ENCODE measurements at regions not wholly inside any gene's neighbourhood (a gene's known extent, or its start where the extent isn't known, plus 50 kb on each side); places are given as distances from the start of the nearest gene placed in this dataset.

GRCh38 chr5:133680830-133681565, 68.7 kb upstream of the FSTL4 start:
- DNase-seq = no peak
- Mint-ChIP-seq H3K27ac (no peak overlapping the region), H3K4me1 (ENCODE audit: low read depth) (no peaks in the 10 kb centered on the region), H3K36me3 (ENCODE audit: low read depth) (no peaks in the 10 kb centered on the region), H3K27me3 (ENCODE audit: insufficient read depth) (peaks cover 29% of the 10 kb centered on the region), H3K9me3 (no peaks in the 10 kb centered on the region), H3K4me3 (no peak overlapping the region)
- TF ChIP-seq CTCF (IDR thresholded peaks at IDR 0.05) = no peak

GRCh38 chr5:133679534-133679933, 67.2 kb upstream of the FSTL4 start:
- peaks cover 26% of the 10 kb centered on the region for H3K27me3 Mint-ChIP-seq (ENCODE audit: insufficient read depth)
- DNase-seq = no peak
- H3K4me3 Mint-ChIP-seq = no peak overlapping the region
- no peaks in the 10 kb centered on the region for H3K36me3 Mint-ChIP-seq (ENCODE audit: low read depth)
- H3K4me1 Mint-ChIP-seq (ENCODE audit: low read depth) = no peaks in the 10 kb centered on the region
- no peak for TF ChIP-seq CTCF (IDR thresholded peaks at IDR 0.05)
- H3K9me3 Mint-ChIP-seq = no peaks in the 10 kb centered on the region
- H3K27ac Mint-ChIP-seq = no peak overlapping the region

GRCh38 chr5:133675376-133676154, 63.2 kb upstream of the FSTL4 start:
- H3K27me3 Mint-ChIP-seq (ENCODE audit: insufficient read depth) = peaks cover 15% of the 10 kb centered on the region
- no peaks in the 10 kb centered on the region for H3K9me3 Mint-ChIP-seq
- H3K36me3 Mint-ChIP-seq (ENCODE audit: low read depth) = no peaks in the 10 kb centered on the region
- no peak overlapping the region for H3K4me3 Mint-ChIP-seq
- no peak for DNase-seq
- TF ChIP-seq CTCF (IDR thresholded peaks at IDR 0.05) = no peak
- no peak overlapping the region for H3K27ac Mint-ChIP-seq
- H3K4me1 Mint-ChIP-seq (ENCODE audit: low read depth) = no peaks in the 10 kb centered on the region

GRCh38 chr5:133670336-133670735, 58.0 kb upstream of the FSTL4 start:
- Mint-ChIP-seq H3K36me3 (ENCODE audit: low read depth) (no peaks in the 10 kb centered on the region), H3K27me3 (ENCODE audit: insufficient read depth) (peaks cover 4% of the 10 kb centered on the region), H3K4me1 (ENCODE audit: low read depth) (no peaks in the 10 kb centered on the region), H3K27ac (no peak overlapping the region), H3K4me3 (no peak overlapping the region), H3K9me3 (no peaks in the 10 kb centered on the region)
- no peak for TF ChIP-seq CTCF (IDR thresholded peaks at IDR 0.05)
- DNase-seq = no peak

GRCh38 chr5:133669472-133669871, 57.1 kb upstream of the FSTL4 start:
- TF ChIP-seq CTCF (IDR thresholded peaks at IDR 0.05) = no peak
- DNase-seq = no peak
- peaks cover 4% of the 10 kb centered on the region for H3K27me3 Mint-ChIP-seq (ENCODE audit: insufficient read depth)
- no peaks in the 10 kb centered on the region for H3K9me3 Mint-ChIP-seq
- no peaks in the 10 kb centered on the region for H3K36me3 Mint-ChIP-seq (ENCODE audit: low read depth)
- H3K27ac Mint-ChIP-seq = no peak overlapping the region
- peaks cover 5% of the 10 kb centered on the region for H3K4me1 Mint-ChIP-seq (ENCODE audit: low read depth)
- no peak overlapping the region for H3K4me3 Mint-ChIP-seq
